Ishikawa (cell line): ENCODE measurements at regions not wholly inside any gene's neighbourhood (a gene's known extent, or its start where the extent isn't known, plus 50 kb on each side); places are given as distances from the start of the nearest gene placed in this dataset.

Experiments
- CEBPB ChIP-seq: IDR thresholded peaks from 2 replicates; pipeline ENCODE4 v1.6.1; 2012
- CREB1 ChIP-seq: IDR thresholded peaks from 2 replicates; pipeline ENCODE4 v1.6.1; 2012; ENCODE audit warnings: low read depth
- EGR1 ChIP-seq: IDR thresholded peaks from 2 replicates; pipeline ENCODE4 v1.6.1; 2012
- EP300 ChIP-seq: IDR thresholded peaks from 2 replicates; pipeline ENCODE4 v1.6.1; 2012; ENCODE audit warnings: borderline replicate concordance
- FOXM1 ChIP-seq: IDR thresholded peaks from 2 replicates; pipeline ENCODE4 v1.6.1; 2012; ENCODE audit warnings: low read depth, borderline replicate concordance
- MAX ChIP-seq: IDR thresholded peaks from 2 replicates; pipeline ENCODE4 v1.6.1; 2012
- NFIC ChIP-seq: IDR thresholded peaks from 2 replicates; pipeline ENCODE4 v1.6.1; 2012
- RAD21 ChIP-seq: IDR thresholded peaks from 2 replicates; pipeline ENCODE4 v1.6.1; 2012; ENCODE audit warnings: low read depth
- TAF1 ChIP-seq: IDR thresholded peaks from 2 replicates; pipeline ENCODE4 v1.6.1; 2012; ENCODE audit warnings: low read depth, mild to moderate bottlenecking
- TCF12 ChIP-seq: IDR thresholded peaks from 2 replicates; pipeline ENCODE4 v1.6.1; 2012; ENCODE audit warnings: low read depth
- TEAD4 ChIP-seq: IDR thresholded peaks from 2 replicates; pipeline ENCODE4 v1.6.1; 2012
- USF1 ChIP-seq: IDR thresholded peaks from 2 replicates; pipeline ENCODE4 v1.6.1; 2012
- YY1 ChIP-seq: IDR thresholded peaks from 2 replicates; pipeline ENCODE4 v1.6.1; 2012; ENCODE audit warnings: low read depth
- ZBTB7A ChIP-seq: IDR thresholded peaks from 2 replicates; pipeline ENCODE4 v1.6.1; 2012; ENCODE audit warnings: low read depth
- TF ChIP-seq, protein P1 (sequence below): IDR thresholded peaks from 2 replicates; pipeline ENCODE4 v1.6.1; 2012; ENCODE audit warnings: low read depth, mild to moderate bottlenecking

DNA sequence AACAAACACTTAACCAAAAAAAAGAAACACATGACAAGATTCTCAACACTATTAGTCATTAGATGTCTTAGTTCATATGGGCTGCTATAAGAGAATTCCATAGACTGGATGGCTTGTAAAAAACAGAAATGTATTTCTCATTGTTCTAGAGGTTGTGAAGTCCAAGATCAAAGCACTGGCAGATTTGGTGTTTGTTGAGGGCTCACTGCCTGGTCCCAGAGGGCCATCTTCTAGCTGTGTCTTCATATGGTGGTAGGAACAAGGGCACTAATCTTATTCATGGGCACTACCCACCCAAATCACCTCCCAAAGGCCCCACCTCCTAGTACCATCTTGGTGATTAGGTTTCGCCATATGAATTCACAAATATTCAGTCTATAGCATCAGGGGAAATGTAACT is 162.5 kb upstream of the SDK2 start:
- TF ChIP-seq YY1 (no peak), USF1 (no peak), MAX (no peak), NFIC (no peak)

GRCh38 chr17:73813201-73813600 is 169.0 kb upstream of the SDK2 start:
- no peak for TF ChIP-seq TAF1

DNA sequence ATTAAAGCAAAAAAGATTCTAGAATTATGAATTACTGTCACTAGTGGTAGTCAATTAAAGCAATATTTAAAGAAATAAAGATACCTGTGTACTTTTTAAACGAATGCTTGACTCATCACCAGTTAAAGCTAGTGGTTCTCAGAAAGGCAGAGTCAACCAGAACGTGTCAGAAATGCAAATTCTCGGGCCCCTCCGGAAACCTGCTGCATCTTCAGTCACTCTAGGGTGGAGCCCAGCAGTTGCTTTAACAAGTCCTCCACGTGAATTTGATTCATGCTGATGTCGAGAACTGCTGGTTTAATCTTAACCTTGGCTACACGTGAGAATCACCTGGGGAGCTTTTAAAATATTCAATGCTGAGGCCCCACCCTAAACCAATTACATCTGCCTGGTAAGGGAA is 169.8 kb upstream of the SDK2 start:
- TF ChIP-seq TEAD4: no peak
- no peak for TF ChIP-seq NFIC
- no peak for TF ChIP-seq EP300
- TF ChIP-seq FOXM1: no peak
- no peak for TF ChIP-seq CEBPB
- no peak for TF ChIP-seq RAD21
- no peak for TF ChIP-seq CREB1
- no peak for TF ChIP-seq TCF12
- TF ChIP-seq, protein P1, sequence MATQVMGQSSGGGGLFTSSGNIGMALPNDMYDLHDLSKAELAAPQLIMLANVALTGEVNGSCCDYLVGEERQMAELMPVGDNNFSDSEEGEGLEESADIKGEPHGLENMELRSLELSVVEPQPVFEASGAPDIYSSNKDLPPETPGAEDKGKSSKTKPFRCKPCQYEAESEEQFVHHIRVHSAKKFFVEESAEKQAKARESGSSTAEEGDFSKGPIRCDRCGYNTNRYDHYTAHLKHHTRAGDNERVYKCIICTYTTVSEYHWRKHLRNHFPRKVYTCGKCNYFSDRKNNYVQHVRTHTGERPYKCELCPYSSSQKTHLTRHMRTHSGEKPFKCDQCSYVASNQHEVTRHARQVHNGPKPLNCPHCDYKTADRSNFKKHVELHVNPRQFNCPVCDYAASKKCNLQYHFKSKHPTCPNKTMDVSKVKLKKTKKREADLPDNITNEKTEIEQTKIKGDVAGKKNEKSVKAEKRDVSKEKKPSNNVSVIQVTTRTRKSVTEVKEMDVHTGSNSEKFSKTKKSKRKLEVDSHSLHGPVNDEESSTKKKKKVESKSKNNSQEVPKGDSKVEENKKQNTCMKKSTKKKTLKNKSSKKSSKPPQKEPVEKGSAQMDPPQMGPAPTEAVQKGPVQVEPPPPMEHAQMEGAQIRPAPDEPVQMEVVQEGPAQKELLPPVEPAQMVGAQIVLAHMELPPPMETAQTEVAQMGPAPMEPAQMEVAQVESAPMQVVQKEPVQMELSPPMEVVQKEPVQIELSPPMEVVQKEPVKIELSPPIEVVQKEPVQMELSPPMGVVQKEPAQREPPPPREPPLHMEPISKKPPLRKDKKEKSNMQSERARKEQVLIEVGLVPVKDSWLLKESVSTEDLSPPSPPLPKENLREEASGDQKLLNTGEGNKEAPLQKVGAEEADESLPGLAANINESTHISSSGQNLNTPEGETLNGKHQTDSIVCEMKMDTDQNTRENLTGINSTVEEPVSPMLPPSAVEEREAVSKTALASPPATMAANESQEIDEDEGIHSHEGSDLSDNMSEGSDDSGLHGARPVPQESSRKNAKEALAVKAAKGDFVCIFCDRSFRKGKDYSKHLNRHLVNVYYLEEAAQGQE: no peak
- TF ChIP-seq MAX: no peak
- TF ChIP-seq TAF1: no peak
- TF ChIP-seq EGR1: no peak
- no peak for TF ChIP-seq USF1
- TF ChIP-seq ZBTB7A: no peak

DNA sequence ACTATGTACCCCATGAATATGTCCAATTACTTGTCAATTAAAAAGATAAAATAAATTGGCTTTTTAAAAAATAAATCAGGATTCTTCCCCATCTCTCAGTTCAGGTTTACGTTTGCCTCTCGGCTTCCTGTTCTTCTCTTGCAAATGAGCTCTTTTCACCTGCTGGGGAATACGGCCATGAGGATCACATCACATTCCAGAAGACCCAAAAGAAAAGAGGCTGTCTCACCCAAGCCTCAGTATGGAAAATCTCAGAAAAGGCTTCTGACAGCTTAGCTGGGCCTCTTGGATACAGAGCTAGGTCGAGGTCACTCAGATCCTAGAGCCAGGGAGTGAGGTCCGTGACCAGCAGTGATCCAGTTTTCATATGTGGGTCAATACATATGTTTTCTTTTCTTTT is 171.2 kb upstream of the SDK2 start:
- TF ChIP-seq YY1: no peak
- no peak for TF ChIP-seq TAF1
- no peak for TF ChIP-seq CEBPB
- no peak for TF ChIP-seq ZBTB7A
- TF ChIP-seq NFIC: no peak
- TF ChIP-seq CREB1: no peak
- TF ChIP-seq, protein P1: no peak
- TF ChIP-seq TEAD4: no peak
- no peak for TF ChIP-seq TCF12
- TF ChIP-seq MAX: no peak
- TF ChIP-seq RAD21: no peak
- no peak for TF ChIP-seq EP300
- TF ChIP-seq EGR1: no peak
- TF ChIP-seq USF1: no peak
- TF ChIP-seq FOXM1: no peak

- TF ChIP-seq EP300 (no peak), EGR1 (no peak), CREB1 (no peak), RAD21 (no peak), NFIC (no peak), TAF1 (no peak), USF1 (no peak)
These were observed 175.5 kb upstream of the SDK2 start for GRCh38 chr17:73819440-73820395.
